GM13977 (cell line): ENCODE measurements at regions not wholly inside any gene's neighbourhood (a gene's known extent, or its start where the extent isn't known, plus 50 kb on each side); places are given as distances from the start of the nearest gene placed in this dataset.

Source experiments
- DNase-seq: peaks from one replicate; pipeline ENCODE4 v3.0.0; 2012; ENCODE audit warnings: low spot score
- CTCF ChIP-seq: IDR thresholded peaks from 2 replicates; pipeline ENCODE4 v1.5.1; 2012; ENCODE audit warnings: mild to moderate bottlenecking, control low read depth; ENCODE audit not compliant: insufficient read depth; ENCODE audit errors: extremely low read depth, missing control alignments
- in situ Hi-C: fragments of 300-500 bp; cut with MboI; formaldehyde crosslinking; loops from one replicate; pipeline ENCODE4 v1.12.0; 2022; ENCODE audit warnings: low sequenced_read_pairs, low pct_unique_long_range_greater_than_20kb, mixed read lengths, inconsistent platforms; ENCODE audit not compliant: unreplicated experiment

- no peak for DNase-seq
- in situ Hi-C loops = no loop called here
- no peak for TF ChIP-seq CTCF
These were observed 189.5 kb downstream of the ARHGAP12 start for GRCh38 chr10:31739146-31739545.

- no peak for DNase-seq
- in situ Hi-C loops = no loop called here
- TF ChIP-seq CTCF = no peak
These were observed 196.9 kb downstream of the ARHGAP12 start for GRCh38 chr10:31731711-31732110.

GRCh38 chr10:31730776-31731175, 197.9 kb downstream of the ARHGAP12 start:
- TF ChIP-seq CTCF = no peak
- in situ Hi-C loops = no loop called here

GRCh38 chr10:31728698-31729224, 199.9 kb downstream of the ARHGAP12 start:
- DNase-seq = no peak

More at GRCh38 chr10:31730776-31731175, 197.9 kb downstream of the ARHGAP12 start:
- no peak for DNase-seq

GRCh38 chr10:31725436-31725835, 203.2 kb downstream of the ARHGAP12 start:
- no peak for TF ChIP-seq CTCF
- in situ Hi-C loops = no loop called here
- DNase-seq = no peak

More at GRCh38 chr10:31728698-31729224, 199.9 kb downstream of the ARHGAP12 start:
- in situ Hi-C loops = no loop called here
- TF ChIP-seq CTCF = no peak

- no peak for DNase-seq
- in situ Hi-C loops = no loop called here
- no peak for TF ChIP-seq CTCF
These were observed 204.3 kb downstream of the ARHGAP12 start for GRCh38 chr10:31724296-31724695.
